ENCODE measurements at regions not wholly inside any gene's neighbourhood (a gene's known extent, or its start where the extent isn't known, plus 50 kb on each side); places are given as distances from the start of the nearest gene placed in this dataset.
A peak's percentile ranks its signal among the peaks of the same experiment; 100 is the strongest.

GRCh38 chr13:80047406-80047805, 293.5 kb downstream of the SPRY2 start:
- peak; percentile 43 for DNase-seq (ENCODE audit: low read depth)
- no peaks in the 10 kb centered on the region for H3K36me3 ChIP-seq (ENCODE audit: control insufficient read depth, insufficient read depth, low read length)
- no peaks in the 10 kb centered on the region for H3K27me3 ChIP-seq (ENCODE audit: control insufficient read depth, insufficient read depth, low read length)
- no peak for TF ChIP-seq CTCF (IDR thresholded peaks at IDR 0.05; ENCODE audit: insufficient read depth, low read length, poor library complexity, severe bottlenecking)
- H3K4me3 ChIP-seq (ENCODE audit: low read depth, low read length), result no peak overlapping the region

GRCh38 chr13:80040981-80041317, 300.0 kb downstream of the SPRY2 start:
- Histone ChIP-seq H3K4me3 (ENCODE audit: low read depth, low read length) (no peak overlapping the region), H3K36me3 (ENCODE audit: control insufficient read depth, insufficient read depth, low read length) (no peaks in the 10 kb centered on the region), H3K27me3 (ENCODE audit: control insufficient read depth, insufficient read depth, low read length) (no peaks in the 10 kb centered on the region)
- no peak for DNase-seq (ENCODE audit: low read depth)
- no peak for TF ChIP-seq CTCF (IDR thresholded peaks at IDR 0.05; ENCODE audit: insufficient read depth, low read length, poor library complexity, severe bottlenecking)

GRCh38 chr13:80040196-80040980, 300.5 kb downstream of the SPRY2 start:
- TF ChIP-seq CTCF (IDR thresholded peaks at IDR 0.05; ENCODE audit: insufficient read depth, low read length, poor library complexity, severe bottlenecking), result no peak
- Histone ChIP-seq H3K36me3 (ENCODE audit: control insufficient read depth, insufficient read depth, low read length) (no peaks in the 10 kb centered on the region), H3K27me3 (ENCODE audit: control insufficient read depth, insufficient read depth, low read length) (no peaks in the 10 kb centered on the region), H3K4me3 (ENCODE audit: low read depth, low read length) (no peak overlapping the region)
- peak; percentile 99 for DNase-seq (ENCODE audit: low read depth)

GRCh38 chr13:80039000-80039399, 301.9 kb downstream of the SPRY2 start:
- no peak for DNase-seq (ENCODE audit: low read depth)
- Histone ChIP-seq H3K36me3 (ENCODE audit: control insufficient read depth, insufficient read depth, low read length) (no peaks in the 10 kb centered on the region), H3K4me3 (ENCODE audit: low read depth, low read length) (no peak overlapping the region), H3K27me3 (ENCODE audit: control insufficient read depth, insufficient read depth, low read length) (no peaks in the 10 kb centered on the region)
- TF ChIP-seq CTCF (IDR thresholded peaks at IDR 0.05; ENCODE audit: insufficient read depth, low read length, poor library complexity, severe bottlenecking), result no peak

GRCh38 chr13:80038371-80038770, 302.6 kb downstream of the SPRY2 start:
- no peak for TF ChIP-seq CTCF (IDR thresholded peaks at IDR 0.05; ENCODE audit: insufficient read depth, low read length, poor library complexity, severe bottlenecking)
- DNase-seq (ENCODE audit: low read depth), result no peak
- H3K27me3 ChIP-seq (ENCODE audit: control insufficient read depth, insufficient read depth, low read length), result no peaks in the 10 kb centered on the region
- H3K36me3 ChIP-seq (ENCODE audit: control insufficient read depth, insufficient read depth, low read length), result no peaks in the 10 kb centered on the region
- no peak overlapping the region for H3K4me3 ChIP-seq (ENCODE audit: low read depth, low read length)

GRCh38 chr13:80037505-80037888, 303.4 kb downstream of the SPRY2 start:
- no peak overlapping the region for H3K4me3 ChIP-seq (ENCODE audit: low read depth, low read length)
- H3K36me3 ChIP-seq (ENCODE audit: control insufficient read depth, insufficient read depth, low read length), result no peaks in the 10 kb centered on the region
- TF ChIP-seq CTCF (IDR thresholded peaks at IDR 0.05; ENCODE audit: insufficient read depth, low read length, poor library complexity, severe bottlenecking), result no peak
- H3K27me3 ChIP-seq (ENCODE audit: control insufficient read depth, insufficient read depth, low read length), result no peaks in the 10 kb centered on the region
- DNase-seq (ENCODE audit: low read depth), result peak; percentile 83
